Mesendoderm (in vitro differentiated cells): ENCODE measurements at regions not wholly inside any gene's neighbourhood (a gene's known extent, or its start where the extent isn't known, plus 50 kb on each side); places are given as distances from the start of the nearest gene placed in this dataset.

ENCODE experiments used
- DNase-seq: peaks from one replicate; pipeline ENCODE4 v3.0.0; 2013
- H2AK5ac ChIP-seq: 2 replicates; pipeline ENCODE4 v1.6.1; 2013; ENCODE audit warnings: low read length, inconsistent platforms
- H2BK120ac ChIP-seq: 2 replicates; pipeline ENCODE4 v1.6.1; 2013; ENCODE audit warnings: low read depth, mild to moderate bottlenecking, low read length, moderate library complexity, mixed read lengths
- H2BK15ac ChIP-seq: replicated peaks from 2 replicates; pipeline ENCODE4 v1.6.1; 2013; ENCODE audit warnings: low read depth, mild to moderate bottlenecking, moderate library complexity
- H2BK5ac ChIP-seq: 2 replicates; pipeline ENCODE4 v1.6.1; 2013; ENCODE audit warnings: low read length, inconsistent platforms
- H3K18ac ChIP-seq: 2 replicates; pipeline ENCODE4 v1.6.1; 2013; ENCODE audit warnings: mild to moderate bottlenecking, low read length, mixed read lengths
- H3K23ac ChIP-seq: one replicate; pipeline ENCODE4 v1.6.1; 2013; ENCODE audit warnings: low read length
- H3K27ac ChIP-seq: 2 replicates; pipeline ENCODE4 v1.5.1; 2013; ENCODE audit warnings: low read depth, mild to moderate bottlenecking, inconsistent platforms, low read length, moderate library complexity
- H3K27me3 ChIP-seq: 2 replicates; pipeline ENCODE4 v1.6.1; 2013; ENCODE audit warnings: low read length, control low read depth, mild to moderate bottlenecking, inconsistent platforms; ENCODE audit not compliant: insufficient read depth, poor library complexity
- H3K36me3 ChIP-seq: 2 replicates; pipeline ENCODE4 v1.6.1; 2013; ENCODE audit warnings: low read length, inconsistent platforms; ENCODE audit not compliant: control insufficient read depth, insufficient read depth
- H3K4ac ChIP-seq: one replicate; pipeline ENCODE4 v1.6.1; 2013; ENCODE audit warnings: low read depth, mild to moderate bottlenecking, low read length, moderate library complexity
- H3K4me1 ChIP-seq: 2 replicates; pipeline ENCODE4 v1.6.1; 2013; ENCODE audit warnings: low read depth, low read length, inconsistent platforms; ENCODE audit not compliant: control insufficient read depth
- H3K4me2 ChIP-seq: 2 replicates; pipeline ENCODE4 v1.6.1; 2013; ENCODE audit warnings: low read length
- H3K4me3 ChIP-seq: 2 replicates; pipeline ENCODE4 v1.5.1; 2013; ENCODE audit warnings: mild to moderate bottlenecking, low read length
- H3K56ac ChIP-seq: one replicate; pipeline ENCODE4 v1.6.1; 2013; ENCODE audit warnings: low read length
- H3K79me1 ChIP-seq: 2 replicates; pipeline ENCODE4 v1.6.1; 2013; ENCODE audit warnings: low read length, inconsistent platforms
- H3K79me2 ChIP-seq: 2 replicates; pipeline ENCODE4 v1.6.1; 2013; ENCODE audit warnings: mild to moderate bottlenecking, low read length; ENCODE audit not compliant: control insufficient read depth, insufficient read depth
- H3K9ac ChIP-seq: 2 replicates; pipeline ENCODE4 v1.6.1; 2013; ENCODE audit warnings: low read length, inconsistent platforms
- H4K5ac ChIP-seq: one replicate; pipeline ENCODE4 v1.6.1; 2013; ENCODE audit warnings: low read length
- H4K8ac ChIP-seq: one replicate; pipeline ENCODE4 v1.6.1; 2013; ENCODE audit warnings: low read depth, mild to moderate bottlenecking, control low read depth, low read length, moderate library complexity
- WGBS: extraction: QIAGEN DNeasy Blood & Tissue Kit; methylation state at CpG from one replicate; pipeline ENCODE4 v1.1.7; 2013; ENCODE audit warnings: low lambda C conversion rate, missing lambda C conversion rate; ENCODE audit not compliant: insufficient coverage; ENCODE audit errors: extremely low coverage; 5-methylcytosine and 5-hydroxymethylcytosine counted together

GRCh38 chr16:66315210-66315825, 51.2 kb upstream of the CDH5 start:
- no peaks in the 10 kb centered on the region for H3K27me3 ChIP-seq
- no peak overlapping the region for H3K27ac ChIP-seq
- H2BK15ac ChIP-seq = no peak overlapping the region
- no peak overlapping the region for H3K18ac ChIP-seq
- H3K9ac ChIP-seq = no peak overlapping the region
- H2BK5ac ChIP-seq = no peak overlapping the region
- no peak overlapping the region for H4K5ac ChIP-seq
- no peak overlapping the region for H2AK5ac ChIP-seq
- no peak overlapping the region for H3K4me3 ChIP-seq
- H3K4me1 ChIP-seq = no peaks in the 10 kb centered on the region
- no peak overlapping the region for H3K56ac ChIP-seq
- peak; percentile 81 for DNase-seq
- WGBS = no CpG with 5 or more reads among the region's 6 CpGs
- no peak overlapping the region for H3K23ac ChIP-seq
- H2BK120ac ChIP-seq = no peak overlapping the region
- H3K4me2 ChIP-seq = no peak overlapping the region
- H3K4ac ChIP-seq = no peak overlapping the region
- H3K36me3 ChIP-seq = no peaks in the 10 kb centered on the region
- H3K79me2 ChIP-seq = no peaks in the 10 kb centered on the region
- H4K8ac ChIP-seq = no peak overlapping the region
- no peaks in the 10 kb centered on the region for H3K79me1 ChIP-seq

GRCh38 chr16:66311306-66311705, 55.2 kb upstream of the CDH5 start:
- no peak overlapping the region for H3K4ac ChIP-seq

GRCh38 chr16:66309215-66309807, 57.2 kb upstream of the CDH5 start:
- Histone ChIP-seq H3K9ac (no peak overlapping the region), H3K4me2 (no peak overlapping the region), H2AK5ac (no peak overlapping the region), H3K4me3 (no peak overlapping the region), H3K4ac (no peak overlapping the region), H3K18ac (no peak overlapping the region), H3K56ac (no peak overlapping the region), H3K79me2 (no peaks in the 10 kb centered on the region), H2BK120ac (no peak overlapping the region), H3K27me3 (no peaks in the 10 kb centered on the region), H3K27ac (no peak overlapping the region), H4K5ac (no peak overlapping the region), H2BK5ac (no peak overlapping the region), H3K36me3 (no peaks in the 10 kb centered on the region), H2BK15ac (no peak overlapping the region), H3K79me1 (no peaks in the 10 kb centered on the region), H3K4me1 (no peaks in the 10 kb centered on the region), H4K8ac (no peak overlapping the region), H3K23ac (no peak overlapping the region)
- no peak for DNase-seq
- WGBS = no CpG with 5 or more reads among the region's 15 CpGs

More at GRCh38 chr16:66311306-66311705, 55.2 kb upstream of the CDH5 start:
- Histone ChIP-seq H3K4me2 (no peak overlapping the region), H3K4me1 (no peaks in the 10 kb centered on the region), H2BK120ac (no peak overlapping the region), H3K27ac (no peak overlapping the region), H3K56ac (no peak overlapping the region), H3K4me3 (no peak overlapping the region), H2BK5ac (no peak overlapping the region), H3K18ac (no peak overlapping the region), H3K79me1 (no peaks in the 10 kb centered on the region), H4K5ac (no peak overlapping the region), H3K36me3 (no peaks in the 10 kb centered on the region), H2BK15ac (no peak overlapping the region), H3K27me3 (no peaks in the 10 kb centered on the region), H3K79me2 (no peaks in the 10 kb centered on the region), H4K8ac (no peak overlapping the region), H3K9ac (no peak overlapping the region), H2AK5ac (no peak overlapping the region), H3K23ac (no peak overlapping the region)
- DNase-seq = no peak

GRCh38 chr16:66308096-66308495, 58.4 kb upstream of the CDH5 start:
- Histone ChIP-seq H3K4ac (no peak overlapping the region), H3K79me1 (no peaks in the 10 kb centered on the region), H3K4me1 (no peaks in the 10 kb centered on the region), H3K4me3 (no peak overlapping the region), H2BK120ac (no peak overlapping the region), H3K36me3 (no peaks in the 10 kb centered on the region), H4K8ac (no peak overlapping the region), H3K9ac (no peak overlapping the region), H3K56ac (no peak overlapping the region), H2AK5ac (no peak overlapping the region), H3K18ac (no peak overlapping the region), H3K79me2 (no peaks in the 10 kb centered on the region), H4K5ac (no peak overlapping the region), H2BK5ac (no peak overlapping the region), H3K27ac (no peak overlapping the region), H3K23ac (no peak overlapping the region), H3K4me2 (no peak overlapping the region), H2BK15ac (no peak overlapping the region), H3K27me3 (no peaks in the 10 kb centered on the region)
- no peak for DNase-seq
- no CpG with 5 or more reads among the region's 5 CpGs for WGBS

GRCh38 chr16:66306366-66307150, 59.9 kb upstream of the CDH5 start:
- no peaks in the 10 kb centered on the region for H3K27me3 ChIP-seq
- no CpG with 5 or more reads among the region's 9 CpGs for WGBS

More at GRCh38 chr16:66306366-66307150, 59.9 kb upstream of the CDH5 start:
- no peak overlapping the region for H3K4me2 ChIP-seq
- no peak overlapping the region for H2BK5ac ChIP-seq
- DNase-seq = no peak
- H3K9ac ChIP-seq = no peak overlapping the region
- H3K23ac ChIP-seq = no peak overlapping the region
- H3K79me2 ChIP-seq = no peaks in the 10 kb centered on the region
- H2BK15ac ChIP-seq = no peak overlapping the region
- H3K27ac ChIP-seq = no peak overlapping the region
- H4K8ac ChIP-seq = no peak overlapping the region
- H3K4me3 ChIP-seq = no peak overlapping the region
- no peak overlapping the region for H3K4ac ChIP-seq
- no peak overlapping the region for H3K56ac ChIP-seq
- no peaks in the 10 kb centered on the region for H3K4me1 ChIP-seq
- no peak overlapping the region for H4K5ac ChIP-seq
- H3K18ac ChIP-seq = no peak overlapping the region
- H2AK5ac ChIP-seq = no peak overlapping the region
- no peaks in the 10 kb centered on the region for H3K36me3 ChIP-seq
- no peak overlapping the region for H2BK120ac ChIP-seq
- H3K79me1 ChIP-seq = no peaks in the 10 kb centered on the region
